ENCODE measurements at regions not wholly inside any gene's neighbourhood (a gene's known extent, or its start where the extent isn't known, plus 50 kb on each side); places are given as distances from the start of the nearest gene placed in this dataset.
"Not testable (repeated sequence)": the region's sequence is repeated elsewhere in the genome, so short reads cannot be mapped to it uniquely, and the experiment has no call there.

DNA sequence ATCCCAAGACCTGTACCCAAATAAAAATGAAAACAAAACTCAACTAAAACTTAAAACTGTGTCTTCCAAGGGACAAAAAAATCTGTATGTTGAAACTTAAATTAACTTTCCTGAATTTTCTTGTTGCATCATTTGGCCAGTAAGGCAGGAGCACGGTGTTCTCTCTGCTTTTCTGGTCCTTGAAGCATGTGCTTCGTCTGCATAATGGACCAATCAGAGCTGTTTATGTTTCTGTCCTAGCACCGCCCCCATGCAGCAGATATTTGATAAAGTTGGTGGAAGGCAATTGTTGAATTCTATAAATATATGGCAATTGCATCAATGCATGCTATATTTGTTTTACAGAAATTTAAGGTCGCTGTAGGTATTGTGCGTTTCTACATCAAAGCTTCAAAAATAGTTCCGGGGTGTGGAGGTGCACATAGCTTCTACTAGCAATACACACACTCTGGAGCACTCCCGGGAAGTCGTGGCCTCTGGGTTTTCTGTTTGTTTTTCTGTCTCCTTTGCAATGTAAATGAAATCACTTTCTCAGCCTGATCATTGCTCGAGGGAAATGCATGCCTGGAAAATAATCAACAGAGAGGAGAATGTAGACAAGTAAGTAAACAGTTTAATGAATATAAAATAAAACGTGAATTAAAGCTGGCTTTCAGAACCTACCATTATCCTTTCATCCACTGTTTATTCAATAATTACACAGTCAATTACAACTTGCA is 206.3 kb downstream of the BCAS1 start:
- not testable (repeated sequence) for H3K36me3 ChIP-seq (ENCODE audit: control insufficient read depth in 4 of 4, insufficient read depth in 3 of 4, low read depth in 1 of 4, low read length in 3 of 4); H3K27me3 ChIP-seq (ENCODE audit: control insufficient read depth in 4 of 4, insufficient read depth in 4 of 4, low read length in 3 of 4); H3K27ac ChIP-seq (ENCODE audit: low read depth in 1 of 2, low read length in 2 of 2); H3K9me3 ChIP-seq (ENCODE audit: control insufficient read depth in 4 of 4, low read length in 3 of 4); DNase-seq (ENCODE audit: low spot score); H3K9ac ChIP-seq (ENCODE audit: low read depth in 1 of 2, low read length in 2 of 2); H3K4me3 ChIP-seq (ENCODE audit: low read depth in 1 of 3, low read length in 3 of 3)
- WGBS: 67% methylated on average over 10 of the region's 10 CpGs
- peaks cover 7 to 22% (median 11%) of the 10 kb centered on the region in 4 donors for H3K4me1 ChIP-seq (ENCODE audit: control insufficient read depth in 4 of 4, insufficient read depth in 4 of 4, low read length in 3 of 4)

DNA sequence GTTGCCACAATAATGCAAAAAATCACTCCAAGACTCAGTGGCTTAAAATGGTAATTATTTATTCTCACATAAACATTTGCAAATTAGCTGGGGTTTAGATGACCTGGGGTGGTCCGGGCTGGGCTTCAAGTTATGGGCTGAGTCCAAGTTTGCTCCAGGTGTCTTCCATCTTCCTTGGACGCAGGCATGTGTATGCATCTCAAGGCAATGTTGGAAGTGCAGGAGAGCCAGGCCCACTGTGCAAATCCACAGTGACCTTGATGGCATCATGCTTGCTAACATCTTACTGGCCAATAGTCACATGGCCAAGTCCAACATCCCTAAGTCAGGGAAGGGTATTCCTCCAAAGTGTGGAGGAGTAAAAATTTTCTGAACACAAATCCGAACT is 206.9 kb downstream of the BCAS1 start:
- peaks cover 7 to 22% (median 11%) of the 10 kb centered on the region in 4 donors for H3K4me1 ChIP-seq (ENCODE audit: control insufficient read depth in 4 of 4, insufficient read depth in 4 of 4, low read length in 3 of 4)
- WGBS: 91% methylated on average over 3 of the region's 3 CpGs

DNA sequence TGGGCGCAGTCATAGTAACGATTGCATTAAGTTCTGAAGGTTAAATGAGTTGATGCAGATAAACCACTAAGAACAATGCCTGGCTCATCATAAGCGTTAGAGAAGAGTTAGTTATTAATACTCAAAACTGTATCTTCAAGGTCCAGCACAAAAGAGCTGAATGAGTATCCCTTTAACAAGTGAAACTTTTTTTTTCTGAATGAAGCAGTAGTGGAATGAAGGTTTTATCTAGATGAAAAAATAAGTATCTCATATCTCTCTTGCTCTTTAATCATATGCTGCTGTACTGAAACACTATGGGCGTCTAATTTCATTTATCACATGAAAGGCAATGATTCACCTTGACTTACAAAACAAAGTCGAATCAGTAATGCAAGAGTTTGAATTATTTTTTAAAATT is 207.4 kb downstream of the BCAS1 start:
- peaks cover 5 to 22% (median 11%) of the 10 kb centered on the region in 4 donors for H3K4me1 ChIP-seq (ENCODE audit: control insufficient read depth in 4 of 4, insufficient read depth in 4 of 4, low read length in 3 of 4)
- not testable (repeated sequence) for H3K9me3 ChIP-seq (ENCODE audit: control insufficient read depth in 4 of 4, low read length in 3 of 4); H3K36me3 ChIP-seq (ENCODE audit: control insufficient read depth in 4 of 4, insufficient read depth in 3 of 4, low read depth in 1 of 4, low read length in 3 of 4); DNase-seq (ENCODE audit: low spot score); H3K27ac ChIP-seq (ENCODE audit: low read depth in 1 of 2, low read length in 2 of 2); H3K27me3 ChIP-seq (ENCODE audit: control insufficient read depth in 4 of 4, insufficient read depth in 4 of 4, low read length in 3 of 4); H3K4me3 ChIP-seq (ENCODE audit: low read depth in 1 of 3, low read length in 3 of 3); H3K9ac ChIP-seq (ENCODE audit: low read depth in 1 of 2, low read length in 2 of 2)
- 87% methylated on average over 5 of the region's 5 CpGs for WGBS

More for the DNA sequence above, 206.9 kb downstream of the BCAS1 start:
- not testable (repeated sequence) for H3K36me3 ChIP-seq (ENCODE audit: control insufficient read depth in 4 of 4, insufficient read depth in 3 of 4, low read depth in 1 of 4, low read length in 3 of 4); H3K9me3 ChIP-seq (ENCODE audit: control insufficient read depth in 4 of 4, low read length in 3 of 4); DNase-seq (ENCODE audit: low spot score); H3K4me3 ChIP-seq (ENCODE audit: low read depth in 1 of 3, low read length in 3 of 3); H3K27me3 ChIP-seq (ENCODE audit: control insufficient read depth in 4 of 4, insufficient read depth in 4 of 4, low read length in 3 of 4); H3K9ac ChIP-seq (ENCODE audit: low read depth in 1 of 2, low read length in 2 of 2); H3K27ac ChIP-seq (ENCODE audit: low read depth in 1 of 2, low read length in 2 of 2)

DNA sequence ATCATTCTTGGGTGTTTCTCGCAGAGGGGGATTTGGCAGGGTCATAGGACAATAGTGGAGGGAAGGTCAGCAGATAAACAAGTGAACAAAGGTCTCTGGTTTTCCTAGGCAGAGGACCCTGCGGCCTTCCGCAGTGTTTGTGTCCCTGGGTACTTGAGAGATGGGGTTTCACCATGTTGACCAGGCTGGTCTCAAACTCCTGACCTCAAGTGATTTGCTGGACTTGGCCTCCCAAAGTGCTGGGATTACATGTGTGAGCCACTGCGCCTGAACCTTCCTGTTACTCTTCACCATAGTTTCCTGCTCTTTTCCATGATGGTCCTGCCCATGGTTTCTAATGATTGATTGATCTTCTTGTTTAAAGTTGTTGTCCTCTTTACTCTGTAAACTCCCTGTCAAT is 207.9 kb downstream of the BCAS1 start:
- WGBS: 77% methylated on average over 4 of the region's 4 CpGs
- not testable (repeated sequence) for H3K9ac ChIP-seq (ENCODE audit: low read depth in 1 of 2, low read length in 2 of 2); DNase-seq (ENCODE audit: low spot score); H3K27me3 ChIP-seq (ENCODE audit: control insufficient read depth in 4 of 4, insufficient read depth in 4 of 4, low read length in 3 of 4); H3K27ac ChIP-seq (ENCODE audit: low read depth in 1 of 2, low read length in 2 of 2); H3K9me3 ChIP-seq (ENCODE audit: control insufficient read depth in 4 of 4, low read length in 3 of 4); H3K36me3 ChIP-seq (ENCODE audit: control insufficient read depth in 4 of 4, insufficient read depth in 3 of 4, low read depth in 1 of 4, low read length in 3 of 4); H3K4me3 ChIP-seq (ENCODE audit: low read depth in 1 of 3, low read length in 3 of 3)
- peaks cover 1 to 20% (median 11%) of the 10 kb centered on the region in 4 donors for H3K4me1 ChIP-seq (ENCODE audit: control insufficient read depth in 4 of 4, insufficient read depth in 4 of 4, low read length in 3 of 4)

DNA sequence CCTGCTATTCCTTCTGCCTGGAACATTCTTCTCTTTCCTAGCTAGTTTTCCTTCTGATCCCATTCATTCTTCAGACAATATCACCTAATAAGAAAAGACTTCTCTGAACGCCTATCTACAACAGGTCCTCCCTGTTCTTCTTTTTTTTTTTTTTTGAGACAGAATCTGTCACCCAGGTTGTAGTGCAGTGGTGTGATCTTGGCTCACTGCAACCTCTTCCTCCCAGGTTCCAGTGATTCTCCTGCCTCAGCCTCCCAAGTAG is 208.3 kb downstream of the BCAS1 start:
- H3K4me1 ChIP-seq (ENCODE audit: control insufficient read depth in 4 of 4, insufficient read depth in 4 of 4, low read length in 3 of 4): peaks cover 1 to 17% (median 10%) of the 10 kb centered on the region in 4 donors
- H3K27ac ChIP-seq (ENCODE audit: low read depth in 1 of 2, low read length in 2 of 2); DNase-seq (ENCODE audit: low spot score); H3K4me3 ChIP-seq (ENCODE audit: low read depth in 1 of 3, low read length in 3 of 3); H3K9ac ChIP-seq (ENCODE audit: low read depth in 1 of 2, low read length in 2 of 2); H3K27me3 ChIP-seq (ENCODE audit: control insufficient read depth in 4 of 4, insufficient read depth in 4 of 4, low read length in 3 of 4); H3K9me3 ChIP-seq (ENCODE audit: control insufficient read depth in 4 of 4, low read length in 3 of 4); H3K36me3 ChIP-seq (ENCODE audit: control insufficient read depth in 4 of 4, insufficient read depth in 3 of 4, low read depth in 1 of 4, low read length in 3 of 4): not testable (repeated sequence)
- 98% methylated on average over 1 of the region's 1 CpG for WGBS

- no peak overlapping the region for H3K4me3 ChIP-seq (ENCODE audit: low read depth in 1 of 3, low read length in 3 of 3)
- WGBS: 79% methylated on average over 5 of the region's 5 CpGs
- no peak for DNase-seq (ENCODE audit: low spot score)
- peaks cover 0 to 4% (median 0%) of the 10 kb centered on the region in 4 donors for H3K4me1 ChIP-seq (ENCODE audit: control insufficient read depth in 4 of 4, insufficient read depth in 4 of 4, low read length in 3 of 4)
- TF ChIP-seq, protein P1, sequence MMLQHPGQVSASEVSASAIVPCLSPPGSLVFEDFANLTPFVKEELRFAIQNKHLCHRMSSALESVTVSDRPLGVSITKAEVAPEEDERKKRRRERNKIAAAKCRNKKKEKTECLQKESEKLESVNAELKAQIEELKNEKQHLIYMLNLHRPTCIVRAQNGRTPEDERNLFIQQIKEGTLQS (IDR thresholded peaks at IDR 0.05): no peak
- TF ChIP-seq HNF4G (IDR thresholded peaks at IDR 0.05) (no peak), TAF1 (conservative IDR thresholded peaks at IDR 0.05) (no peak), GABPA (IDR thresholded peaks at IDR 0.05 in 1 of 2, conservative IDR thresholded peaks at IDR 0.05 in 1 of 2) (no peak), MAX (IDR thresholded peaks at IDR 0.05) (no peak), FOXA2 (IDR thresholded peaks at IDR 0.05) (no peak), NR2F2 (IDR thresholded peaks at IDR 0.05) (peak; percentile 67), RXRA (IDR thresholded peaks at IDR 0.05) (no peak), HNF4A (conservative IDR thresholded peaks at IDR 0.05) (no peak)
- no peaks in the 10 kb centered on the region for H3K36me3 ChIP-seq (ENCODE audit: control insufficient read depth in 4 of 4, insufficient read depth in 3 of 4, low read depth in 1 of 4, low read length in 3 of 4)
- no peak overlapping the region for H3K27ac ChIP-seq (ENCODE audit: low read depth in 1 of 2, low read length in 2 of 2)
- H3K27me3 ChIP-seq (ENCODE audit: control insufficient read depth in 4 of 4, insufficient read depth in 4 of 4, low read length in 3 of 4): no peaks in the 10 kb centered on the region
- no peaks in the 10 kb centered on the region for H3K9me3 ChIP-seq (ENCODE audit: control insufficient read depth in 4 of 4, low read length in 3 of 4)
- H3K9ac ChIP-seq (ENCODE audit: low read depth in 1 of 2, low read length in 2 of 2): no peak overlapping the region
Measured at GRCh38 chr20:53859684-53860083, 210.7 kb downstream of the BCAS1 start.

DNA sequence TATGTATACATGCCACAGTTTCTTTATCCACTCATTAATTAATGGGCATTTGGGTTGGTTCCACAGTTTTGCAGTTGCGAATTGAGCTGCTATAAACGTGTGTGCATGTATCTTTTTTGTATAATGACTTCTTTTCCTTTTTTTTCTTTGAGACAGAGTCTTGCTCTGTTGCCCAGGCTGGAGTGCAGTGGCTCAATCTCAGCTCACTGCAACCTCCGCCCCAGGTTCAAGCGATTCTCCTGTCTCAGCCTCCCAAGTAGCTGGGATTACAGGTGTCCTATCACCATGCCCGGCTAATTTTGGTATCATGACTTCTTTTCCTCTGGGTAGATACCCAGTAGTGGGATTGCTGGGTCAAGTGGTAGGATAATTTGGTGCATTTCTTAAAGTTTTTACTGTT is 211.4 kb downstream of the BCAS1 start:
- H3K36me3 ChIP-seq (ENCODE audit: control insufficient read depth in 4 of 4, insufficient read depth in 3 of 4, low read depth in 1 of 4, low read length in 3 of 4); H3K9ac ChIP-seq (ENCODE audit: low read depth in 1 of 2, low read length in 2 of 2); H3K27me3 ChIP-seq (ENCODE audit: control insufficient read depth in 4 of 4, insufficient read depth in 4 of 4, low read length in 3 of 4); H3K9me3 ChIP-seq (ENCODE audit: control insufficient read depth in 4 of 4, low read length in 3 of 4); H3K4me1 ChIP-seq (ENCODE audit: control insufficient read depth in 4 of 4, insufficient read depth in 4 of 4, low read length in 3 of 4); DNase-seq (ENCODE audit: low spot score); H3K4me3 ChIP-seq (ENCODE audit: low read depth in 1 of 3, low read length in 3 of 3); H3K27ac ChIP-seq (ENCODE audit: low read depth in 1 of 2, low read length in 2 of 2): not testable (repeated sequence)
- 96% methylated on average over 5 of the region's 5 CpGs for WGBS

Data from liver (tissue), 7 donors.